Fibroblast of pulmonary artery (primary cell): ENCODE measurements at regions not wholly inside any gene's neighbourhood (a gene's known extent, or its start where the extent isn't known, plus 50 kb on each side); places are given as distances from the start of the nearest gene placed in this dataset.

Experiments used
- DNase-seq: peaks from one replicate; pipeline ENCODE4 v3.0.0-alpha.2; 2010; ENCODE audit warnings: low read depth
- H3K4me3 ChIP-seq: replicated peaks from 2 replicates; pipeline ENCODE4 v1.5.1; 2011; ENCODE audit warnings: low read depth, mild to moderate bottlenecking, control low read depth, low read length, moderate library complexity
- CTCF ChIP-seq: IDR thresholded peaks from 2 replicates; pipeline ENCODE4 v1.5.1; 2011; ENCODE audit warnings: mild to moderate bottlenecking, control low read depth, low read length, inconsistent platforms; ENCODE audit errors: missing control alignments

GRCh38 chr1:67596674-67597073 lies 88.3 kb upstream of the GADD45A start:
- no peak for DNase-seq
- no peak overlapping the region for H3K4me3 ChIP-seq
- no peak for TF ChIP-seq CTCF

DNA sequence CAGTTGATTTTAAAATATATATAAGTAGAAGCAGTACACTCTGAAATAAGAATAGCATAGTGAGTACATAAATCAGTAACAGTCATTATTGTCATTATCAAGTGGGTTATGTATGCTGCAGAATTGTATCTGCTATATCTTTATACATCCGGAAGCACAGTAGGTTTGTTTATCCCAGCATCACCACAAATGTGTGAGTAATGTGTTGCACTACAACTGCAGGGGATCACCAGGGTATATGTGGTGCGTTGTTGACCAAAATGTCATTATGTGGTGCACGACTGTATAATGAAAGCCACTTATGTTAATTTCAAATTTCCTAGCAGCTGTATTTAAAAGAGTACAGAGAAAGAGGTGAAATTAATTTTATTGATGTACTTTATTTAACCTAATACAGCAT lies 87.7 kb upstream of the GADD45A start:
- no peak for DNase-seq
- TF ChIP-seq CTCF = no peak
- H3K4me3 ChIP-seq = no peak overlapping the region

GRCh38 chr1:67599085-67599484 lies 85.9 kb upstream of the GADD45A start:
- H3K4me3 ChIP-seq = no peak overlapping the region
- peak; percentile 9 for DNase-seq
- no peak for TF ChIP-seq CTCF

- DNase-seq = no peak
Measured at GRCh38 chr1:67601539-67601938, 83.5 kb upstream of the GADD45A start.

DNA sequence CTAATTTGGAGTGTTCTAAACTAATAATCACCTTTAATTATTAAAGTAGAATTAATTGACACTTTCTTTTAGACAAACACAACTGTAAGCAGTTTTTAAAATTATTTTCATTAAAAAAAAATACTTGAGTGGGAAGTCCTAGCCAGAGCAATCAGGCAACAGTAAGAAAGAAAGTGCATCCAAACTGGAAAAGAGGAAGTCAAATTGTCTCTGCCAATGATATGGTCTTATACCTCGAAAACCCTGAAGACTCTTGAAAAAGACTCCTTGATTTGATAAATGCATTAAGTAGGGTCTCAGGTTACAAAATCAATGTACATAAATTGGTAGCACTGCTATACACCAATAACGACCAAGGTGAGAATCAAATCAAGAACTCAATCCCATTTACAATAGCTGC lies 83.0 kb upstream of the GADD45A start:
- no peak for DNase-seq
- TF ChIP-seq CTCF = no peak
- no peak overlapping the region for H3K4me3 ChIP-seq

More at GRCh38 chr1:67601539-67601938, 83.5 kb upstream of the GADD45A start:
- TF ChIP-seq CTCF = no peak
- no peak overlapping the region for H3K4me3 ChIP-seq

- no peak overlapping the region for H3K4me3 ChIP-seq
- DNase-seq = no peak
- no peak for TF ChIP-seq CTCF
Measured at GRCh38 chr1:67604778-67605177, 80.2 kb upstream of the GADD45A start.

GRCh38 chr1:67605209-67605780 lies 79.7 kb upstream of the GADD45A start:
- no peak for DNase-seq
- TF ChIP-seq CTCF = no peak
- H3K4me3 ChIP-seq = no peak overlapping the region
